ENCODE measurements at regions not wholly inside any gene's neighbourhood (a gene's known extent, or its start where the extent isn't known, plus 50 kb on each side); places are given as distances from the start of the nearest gene placed in this dataset.

GRCh38 chr11:45063669-45064068, 82.8 kb upstream of the PRDM11 start:
- TF ChIP-seq SIN3A (IDR thresholded peaks at IDR 0.05; ENCODE audit: borderline replicate concordance, insufficient read depth, low read length) = no peak
- no peak for TF ChIP-seq FOXP2 (optimal IDR thresholded peaks at IDR 0.05; ENCODE audit: borderline replicate concordance, extremely low read depth, extremely low read length, insufficient read depth)
- no peak for TF ChIP-seq POLR2AphosphoS5 (IDR thresholded peaks at IDR 0.05; ENCODE audit: low read depth, low read length)
- TF ChIP-seq, protein P1, sequence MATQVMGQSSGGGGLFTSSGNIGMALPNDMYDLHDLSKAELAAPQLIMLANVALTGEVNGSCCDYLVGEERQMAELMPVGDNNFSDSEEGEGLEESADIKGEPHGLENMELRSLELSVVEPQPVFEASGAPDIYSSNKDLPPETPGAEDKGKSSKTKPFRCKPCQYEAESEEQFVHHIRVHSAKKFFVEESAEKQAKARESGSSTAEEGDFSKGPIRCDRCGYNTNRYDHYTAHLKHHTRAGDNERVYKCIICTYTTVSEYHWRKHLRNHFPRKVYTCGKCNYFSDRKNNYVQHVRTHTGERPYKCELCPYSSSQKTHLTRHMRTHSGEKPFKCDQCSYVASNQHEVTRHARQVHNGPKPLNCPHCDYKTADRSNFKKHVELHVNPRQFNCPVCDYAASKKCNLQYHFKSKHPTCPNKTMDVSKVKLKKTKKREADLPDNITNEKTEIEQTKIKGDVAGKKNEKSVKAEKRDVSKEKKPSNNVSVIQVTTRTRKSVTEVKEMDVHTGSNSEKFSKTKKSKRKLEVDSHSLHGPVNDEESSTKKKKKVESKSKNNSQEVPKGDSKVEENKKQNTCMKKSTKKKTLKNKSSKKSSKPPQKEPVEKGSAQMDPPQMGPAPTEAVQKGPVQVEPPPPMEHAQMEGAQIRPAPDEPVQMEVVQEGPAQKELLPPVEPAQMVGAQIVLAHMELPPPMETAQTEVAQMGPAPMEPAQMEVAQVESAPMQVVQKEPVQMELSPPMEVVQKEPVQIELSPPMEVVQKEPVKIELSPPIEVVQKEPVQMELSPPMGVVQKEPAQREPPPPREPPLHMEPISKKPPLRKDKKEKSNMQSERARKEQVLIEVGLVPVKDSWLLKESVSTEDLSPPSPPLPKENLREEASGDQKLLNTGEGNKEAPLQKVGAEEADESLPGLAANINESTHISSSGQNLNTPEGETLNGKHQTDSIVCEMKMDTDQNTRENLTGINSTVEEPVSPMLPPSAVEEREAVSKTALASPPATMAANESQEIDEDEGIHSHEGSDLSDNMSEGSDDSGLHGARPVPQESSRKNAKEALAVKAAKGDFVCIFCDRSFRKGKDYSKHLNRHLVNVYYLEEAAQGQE (IDR thresholded peaks at IDR 0.05; ENCODE audit: insufficient read depth in 1 of 2, low read depth in 2 of 2, low read length in 2 of 2) = no peak
- TF ChIP-seq TAF1 (IDR thresholded peaks at IDR 0.05; ENCODE audit: borderline replicate concordance, insufficient read depth, low read length) = no peak

GRCh38 chr11:45067966-45068365, 78.5 kb upstream of the PRDM11 start:
- TF ChIP-seq TAF1 (IDR thresholded peaks at IDR 0.05; ENCODE audit: borderline replicate concordance, insufficient read depth, low read length) (no peak), POLR2AphosphoS5 (IDR thresholded peaks at IDR 0.05; ENCODE audit: low read depth, low read length) (no peak), FOXP2 (optimal IDR thresholded peaks at IDR 0.05; ENCODE audit: borderline replicate concordance, extremely low read depth, extremely low read length, insufficient read depth) (no peak), SIN3A (IDR thresholded peaks at IDR 0.05; ENCODE audit: borderline replicate concordance, insufficient read depth, low read length) (no peak)
- TF ChIP-seq, protein P1 (IDR thresholded peaks at IDR 0.05; ENCODE audit: insufficient read depth in 1 of 2, low read depth in 2 of 2, low read length in 2 of 2) = no peak

DNA sequence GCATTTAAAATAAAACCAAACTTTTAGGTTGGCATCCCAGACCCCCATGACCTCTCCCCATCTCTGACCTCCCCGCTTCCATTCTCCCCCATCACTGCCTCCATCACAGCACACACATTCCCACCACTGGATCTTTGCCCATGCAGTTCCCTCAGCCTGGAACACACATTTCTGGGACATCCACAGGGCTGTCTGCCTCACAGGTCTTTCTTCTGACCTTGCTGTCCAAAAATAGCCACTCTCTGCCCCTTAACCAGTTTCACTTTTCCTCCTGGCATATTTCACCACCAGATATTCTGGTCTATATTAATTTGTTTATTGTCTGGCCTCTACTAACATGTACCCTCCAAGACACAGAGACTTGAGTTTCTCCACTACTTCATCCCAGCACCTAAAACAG, 75.2 kb upstream of the PRDM11 start:
- TF ChIP-seq TAF1 (IDR thresholded peaks at IDR 0.05; ENCODE audit: borderline replicate concordance, insufficient read depth, low read length) (no peak), FOXP2 (optimal IDR thresholded peaks at IDR 0.05; ENCODE audit: borderline replicate concordance, extremely low read depth, extremely low read length, insufficient read depth) (no peak), POLR2AphosphoS5 (IDR thresholded peaks at IDR 0.05; ENCODE audit: low read depth, low read length) (no peak), SIN3A (IDR thresholded peaks at IDR 0.05; ENCODE audit: borderline replicate concordance, insufficient read depth, low read length) (no peak)
- TF ChIP-seq, protein P1 (IDR thresholded peaks at IDR 0.05; ENCODE audit: insufficient read depth in 1 of 2, low read depth in 2 of 2, low read length in 2 of 2) = no peak

GRCh38 chr11:45073685-45074141, 72.7 kb upstream of the PRDM11 start:
- TF ChIP-seq TAF1 (IDR thresholded peaks at IDR 0.05; ENCODE audit: borderline replicate concordance, insufficient read depth, low read length) (no peak), SIN3A (IDR thresholded peaks at IDR 0.05; ENCODE audit: borderline replicate concordance, insufficient read depth, low read length) (no peak), FOXP2 (optimal IDR thresholded peaks at IDR 0.05; ENCODE audit: borderline replicate concordance, extremely low read depth, extremely low read length, insufficient read depth) (no peak), POLR2AphosphoS5 (IDR thresholded peaks at IDR 0.05; ENCODE audit: low read depth, low read length) (no peak)
- TF ChIP-seq, protein P1 (IDR thresholded peaks at IDR 0.05; ENCODE audit: insufficient read depth in 1 of 2, low read depth in 2 of 2, low read length in 2 of 2) = no peak

- TF ChIP-seq FOXP2 (optimal IDR thresholded peaks at IDR 0.05; ENCODE audit: borderline replicate concordance, extremely low read depth, extremely low read length, insufficient read depth) (no peak), SIN3A (IDR thresholded peaks at IDR 0.05; ENCODE audit: borderline replicate concordance, insufficient read depth, low read length) (no peak), TAF1 (IDR thresholded peaks at IDR 0.05; ENCODE audit: borderline replicate concordance, insufficient read depth, low read length) (no peak), POLR2AphosphoS5 (IDR thresholded peaks at IDR 0.05; ENCODE audit: low read depth, low read length) (no peak)
- TF ChIP-seq, protein P1 (IDR thresholded peaks at IDR 0.05; ENCODE audit: insufficient read depth in 1 of 2, low read depth in 2 of 2, low read length in 2 of 2) = no peak
These were observed 70.9 kb upstream of the PRDM11 start for GRCh38 chr11:45075519-45075918.

Measured in PFSK-1 (cell line).